Mucosa of rectum (tissue), 2 donors: ENCODE measurements at regions not wholly inside any gene's neighbourhood (a gene's known extent, or its start where the extent isn't known, plus 50 kb on each side); places are given as distances from the start of the nearest gene placed in this dataset.

ENCODE experiments used
- H3K27ac ChIP-seq, 2 donors: one replicate each; pipeline ENCODE4 v1.7.0; 2013; ENCODE audit warnings: inconsistent platforms in 2 of 2, low read depth in 2 of 2, low read length in 2 of 2
- H3K27me3 ChIP-seq, 2 donors: one replicate each; pipeline ENCODE4 v1.7.0; 2013; ENCODE audit warnings: low read length in 2 of 2; ENCODE audit not compliant: control insufficient read depth in 2 of 2, insufficient read depth in 2 of 2
- H3K36me3 ChIP-seq, 2 donors: one replicate each; pipeline ENCODE4 v1.7.0; 2013; ENCODE audit warnings: low read length in 2 of 2; ENCODE audit not compliant: control insufficient read depth in 2 of 2, insufficient read depth in 2 of 2
- H3K4me1 ChIP-seq, 2 donors: one replicate each; pipeline ENCODE4 v1.7.0; 2013; ENCODE audit warnings: low read length in 2 of 2, mild to moderate bottlenecking in 1 of 2; ENCODE audit not compliant: control insufficient read depth in 2 of 2, insufficient read depth in 2 of 2
- H3K4me3 ChIP-seq, 2 donors: one replicate each; pipeline ENCODE4 v1.7.0; 2013; ENCODE audit warnings: low read length in 2 of 2
- H3K9ac ChIP-seq, 2 donors: one replicate each; pipeline ENCODE4 v1.7.0; 2013; ENCODE audit warnings: low read length in 2 of 2, low read depth in 1 of 2, mild to moderate bottlenecking in 1 of 2
- H3K9me3 ChIP-seq, 2 donors: one replicate each; pipeline ENCODE4 v1.7.0; 2013; ENCODE audit warnings: low read length in 2 of 2; ENCODE audit not compliant: control insufficient read depth in 2 of 2
- donor health status: healthy.
- donor health status: Normal muscosa, but diverticular disease.

DNA sequence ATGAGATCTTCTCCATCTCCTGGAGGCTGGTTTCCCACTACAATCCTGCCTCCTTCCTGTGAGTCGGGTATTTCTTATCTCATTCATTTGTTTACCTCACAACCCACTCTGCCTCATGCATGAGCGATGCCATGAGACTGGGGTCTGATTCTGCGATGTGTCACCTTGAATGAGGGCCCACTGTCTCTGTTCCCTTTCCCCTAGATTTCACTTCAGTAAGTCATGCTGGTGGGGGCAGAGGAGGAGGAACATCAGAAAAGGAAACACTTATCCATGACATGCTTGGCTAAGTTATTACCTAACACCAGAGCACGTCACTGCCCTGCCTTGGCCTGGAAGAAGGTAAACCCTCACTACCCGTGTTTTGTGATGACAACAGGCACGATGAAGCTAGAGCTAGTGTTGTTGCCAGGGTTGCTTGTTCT, 337.4 kb upstream of the PRDM1 start:
- Histone ChIP-seq H3K9ac (no peak overlapping the region), H3K4me1 (peaks cover 2 to 11% of the 10 kb centered on the region in 2 donors), H3K4me3 (no peak overlapping the region), H3K9me3 (no peaks in the 10 kb centered on the region), H3K36me3 (no peaks in the 10 kb centered on the region), H3K27me3 (no peaks in the 10 kb centered on the region), H3K27ac (no peak overlapping the region)

DNA sequence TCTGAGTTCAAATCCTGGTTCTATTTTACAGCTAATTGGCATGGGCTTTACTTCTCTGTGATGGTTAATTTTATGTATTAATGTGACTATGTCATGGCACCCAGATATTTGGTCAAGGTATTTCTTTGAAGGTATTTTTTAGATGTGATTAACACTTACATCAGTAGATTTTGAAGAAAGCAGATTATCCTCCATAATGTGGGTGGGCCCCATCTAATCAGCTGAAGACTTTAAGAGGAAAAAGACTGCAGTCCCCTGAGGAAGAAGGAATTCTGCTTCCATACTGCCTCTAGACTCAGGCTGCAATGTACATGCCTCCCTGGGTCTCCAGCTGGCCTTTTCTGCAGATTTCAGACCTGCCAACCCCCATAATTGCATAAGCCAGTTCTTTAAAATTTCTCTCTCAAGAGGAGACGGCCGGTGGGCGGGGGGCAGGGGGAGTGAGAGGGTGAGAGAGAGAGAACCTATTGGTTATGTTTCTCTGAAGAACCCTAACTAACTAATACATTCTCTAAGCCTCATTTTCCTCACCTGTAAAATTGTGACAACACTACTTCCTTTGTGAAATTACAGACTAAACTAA, 338.2 kb upstream of the PRDM1 start:
- Histone ChIP-seq H3K9me3 (no peaks in the 10 kb centered on the region), H3K9ac (no peak overlapping the region), H3K27ac (no peak overlapping the region), H3K36me3 (no peaks in the 10 kb centered on the region), H3K4me1 (peaks cover 0 to 4% of the 10 kb centered on the region in 2 donors), H3K27me3 (no peaks in the 10 kb centered on the region), H3K4me3 (no peak overlapping the region)

DNA sequence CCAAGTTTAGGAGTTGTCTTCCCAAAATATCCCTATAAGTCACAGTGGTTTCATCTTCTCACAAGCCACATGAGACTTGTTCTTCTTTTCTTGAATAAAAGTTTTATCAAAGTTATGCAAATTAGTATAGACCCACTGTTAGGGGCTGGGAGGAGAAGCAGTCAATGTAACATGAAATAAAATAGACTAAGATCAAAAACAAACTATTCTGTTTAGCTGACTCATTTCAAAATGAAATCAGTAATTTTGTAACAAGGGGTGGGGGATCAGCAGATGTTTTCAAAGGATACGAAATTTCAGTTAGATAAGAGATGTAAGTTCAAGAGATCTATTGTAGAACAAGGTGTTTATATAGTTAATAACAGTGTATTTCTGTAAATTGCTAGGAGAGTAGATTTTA, 339.6 kb upstream of the PRDM1 start:
- Histone ChIP-seq H3K9me3 (no peaks in the 10 kb centered on the region), H3K27ac (no peak overlapping the region), H3K27me3 (no peaks in the 10 kb centered on the region), H3K36me3 (no peaks in the 10 kb centered on the region), H3K9ac (no peak overlapping the region), H3K4me3 (no peak overlapping the region), H3K4me1 (no peaks in the 10 kb centered on the region)

DNA sequence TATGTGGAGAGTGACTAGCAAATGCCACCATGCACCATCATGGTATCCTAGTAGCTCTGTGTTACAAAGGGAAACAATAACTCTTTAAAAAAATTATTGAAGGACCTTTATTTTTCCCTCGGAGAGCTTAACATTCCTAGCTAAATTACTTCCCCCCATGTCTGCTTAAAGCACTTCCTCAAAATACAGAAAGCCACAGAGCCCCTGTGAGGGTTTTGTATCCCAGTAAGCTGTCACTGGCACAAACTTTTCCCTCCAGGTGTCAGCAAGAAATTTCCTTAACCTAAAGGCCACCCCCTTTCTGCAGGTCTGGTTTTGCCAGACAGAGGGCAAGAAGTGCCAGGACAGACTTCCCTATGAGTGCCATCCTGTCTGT, 340.0 kb upstream of the PRDM1 start:
- no peaks in the 10 kb centered on the region for H3K27me3 ChIP-seq
- no peaks in the 10 kb centered on the region for H3K9me3 ChIP-seq
- H3K27ac ChIP-seq = no peak overlapping the region
- no peak overlapping the region for H3K9ac ChIP-seq
- H3K4me3 ChIP-seq = no peak overlapping the region
- no peaks in the 10 kb centered on the region for H3K36me3 ChIP-seq
- no peaks in the 10 kb centered on the region for H3K4me1 ChIP-seq

DNA sequence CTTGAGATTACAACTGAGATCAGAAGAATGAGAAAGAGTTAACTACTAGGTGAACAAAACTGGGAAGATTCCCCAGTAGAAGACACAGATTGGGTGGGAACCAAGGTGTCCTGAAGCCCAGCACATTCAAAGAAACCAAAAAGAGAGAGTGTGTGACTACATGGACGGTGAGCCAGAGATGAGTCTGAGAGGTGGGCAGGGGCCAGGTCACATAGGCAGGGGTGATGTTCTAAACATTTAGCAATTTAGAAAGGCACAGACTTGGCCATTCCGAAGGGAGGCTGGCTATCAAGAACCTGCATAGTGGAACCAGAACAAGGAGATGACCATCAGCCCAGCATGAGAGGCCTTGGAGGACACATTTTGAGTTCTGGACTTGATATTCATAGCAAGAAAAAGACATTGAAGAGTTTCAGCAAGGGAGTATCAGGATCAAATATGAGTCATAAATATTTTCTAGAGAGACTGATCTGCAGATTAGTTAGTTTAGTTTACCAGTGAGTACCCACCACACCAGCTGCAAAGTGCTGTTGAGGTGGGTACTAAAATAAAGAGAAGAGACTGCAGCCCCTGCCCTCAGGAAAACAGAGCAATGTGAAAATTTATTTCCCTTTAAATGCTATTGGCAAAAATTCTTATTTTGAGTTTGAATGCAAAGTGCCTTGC, 340.5 kb upstream of the PRDM1 start:
- no peak overlapping the region for H3K27ac ChIP-seq

DNA sequence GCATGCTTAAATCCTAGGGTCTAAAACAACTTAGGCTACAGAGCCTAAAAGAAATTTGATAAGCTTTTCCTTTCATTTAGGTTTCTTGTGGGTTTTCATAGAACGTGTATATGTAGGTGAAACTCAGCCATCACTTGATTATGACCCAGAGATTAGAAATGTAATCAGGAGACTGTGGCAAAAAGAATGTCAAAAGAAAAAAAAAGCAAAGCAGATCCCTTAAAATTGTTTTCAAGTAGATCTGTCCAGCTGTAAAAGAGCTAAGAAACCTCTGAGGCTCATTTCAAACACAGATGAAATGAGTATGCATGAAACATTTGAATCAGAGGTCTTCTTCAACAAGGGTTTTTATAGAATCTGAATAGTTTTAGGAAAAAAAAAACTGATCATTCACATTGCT, 341.3 kb upstream of the PRDM1 start:
- no peaks in the 10 kb centered on the region for H3K27me3 ChIP-seq
- no peaks in the 10 kb centered on the region for H3K4me1 ChIP-seq
- H3K4me3 ChIP-seq = no peak overlapping the region
- no peak overlapping the region for H3K27ac ChIP-seq
- H3K36me3 ChIP-seq = no peaks in the 10 kb centered on the region
- H3K9ac ChIP-seq = no peak overlapping the region
- no peaks in the 10 kb centered on the region for H3K9me3 ChIP-seq

More for the DNA sequence above, 340.5 kb upstream of the PRDM1 start:
- no peaks in the 10 kb centered on the region for H3K4me1 ChIP-seq
- H3K36me3 ChIP-seq = no peaks in the 10 kb centered on the region
- no peaks in the 10 kb centered on the region for H3K9me3 ChIP-seq
- no peak overlapping the region for H3K9ac ChIP-seq
- H3K27me3 ChIP-seq = no peaks in the 10 kb centered on the region
- no peak overlapping the region for H3K4me3 ChIP-seq

DNA sequence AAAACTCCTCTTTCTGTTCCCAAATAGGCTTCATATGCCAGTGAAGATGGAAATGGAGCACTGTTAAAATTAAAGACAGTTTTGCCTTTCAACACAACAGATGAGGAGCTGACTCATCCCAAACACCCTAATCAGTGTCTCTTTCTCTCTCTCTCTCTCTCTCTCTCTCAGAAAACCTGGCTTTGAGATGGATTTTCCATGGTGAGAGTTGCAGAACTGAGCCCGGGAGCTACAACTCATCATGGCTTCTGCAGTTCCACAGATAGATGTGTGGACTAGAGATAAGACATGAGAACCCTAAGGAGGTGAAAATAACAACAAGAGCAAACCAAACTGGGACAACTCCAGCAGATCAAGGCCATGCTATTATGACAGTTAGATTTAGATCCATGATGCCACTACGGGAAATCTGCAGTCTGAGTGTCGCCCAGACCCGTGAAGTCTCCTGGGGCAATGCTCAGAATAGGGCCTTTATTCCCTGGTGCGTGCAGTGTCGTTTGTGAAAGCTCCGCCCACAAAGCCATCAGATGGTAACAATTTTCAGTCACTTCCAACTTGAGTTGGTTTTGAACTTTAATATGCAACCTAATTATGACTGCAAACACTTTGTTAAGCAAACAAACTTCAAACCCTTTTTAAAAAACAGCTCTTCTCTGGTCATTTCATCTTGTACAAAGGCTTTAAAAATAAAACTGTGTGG, 338.2 kb upstream of the PREP start:
- H3K4me1 ChIP-seq = no peaks in the 10 kb centered on the region
- no peak overlapping the region for H3K4me3 ChIP-seq
- no peaks in the 10 kb centered on the region for H3K27me3 ChIP-seq
- H3K9ac ChIP-seq = no peak overlapping the region
- H3K36me3 ChIP-seq = no peaks in the 10 kb centered on the region
- H3K9me3 ChIP-seq = no peaks in the 10 kb centered on the region
- no peak overlapping the region for H3K27ac ChIP-seq

DNA sequence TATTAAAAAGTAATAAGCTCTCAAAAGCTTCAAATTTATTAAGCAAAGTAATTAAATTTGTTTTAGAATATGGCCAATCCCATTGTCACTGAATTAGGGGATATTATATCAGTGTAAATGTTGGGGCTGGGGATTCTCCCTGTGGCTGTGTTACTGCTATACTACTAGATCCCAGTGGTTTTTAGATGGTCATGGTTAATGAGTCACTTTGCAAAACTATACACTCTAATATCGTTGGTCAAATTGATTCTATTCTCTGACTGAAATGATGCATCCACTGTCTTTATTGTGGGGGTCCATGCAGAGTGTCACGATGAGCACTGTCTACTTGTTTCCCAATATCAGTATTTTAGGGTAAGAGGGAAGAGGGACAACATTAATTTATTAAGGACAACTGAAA, 336.9 kb upstream of the PREP start:
- Histone ChIP-seq H3K27ac (no peak overlapping the region), H3K9ac (no peak overlapping the region), H3K4me3 (no peak overlapping the region), H3K27me3 (no peaks in the 10 kb centered on the region), H3K36me3 (no peaks in the 10 kb centered on the region), H3K9me3 (no peaks in the 10 kb centered on the region), H3K4me1 (no peaks in the 10 kb centered on the region)

DNA sequence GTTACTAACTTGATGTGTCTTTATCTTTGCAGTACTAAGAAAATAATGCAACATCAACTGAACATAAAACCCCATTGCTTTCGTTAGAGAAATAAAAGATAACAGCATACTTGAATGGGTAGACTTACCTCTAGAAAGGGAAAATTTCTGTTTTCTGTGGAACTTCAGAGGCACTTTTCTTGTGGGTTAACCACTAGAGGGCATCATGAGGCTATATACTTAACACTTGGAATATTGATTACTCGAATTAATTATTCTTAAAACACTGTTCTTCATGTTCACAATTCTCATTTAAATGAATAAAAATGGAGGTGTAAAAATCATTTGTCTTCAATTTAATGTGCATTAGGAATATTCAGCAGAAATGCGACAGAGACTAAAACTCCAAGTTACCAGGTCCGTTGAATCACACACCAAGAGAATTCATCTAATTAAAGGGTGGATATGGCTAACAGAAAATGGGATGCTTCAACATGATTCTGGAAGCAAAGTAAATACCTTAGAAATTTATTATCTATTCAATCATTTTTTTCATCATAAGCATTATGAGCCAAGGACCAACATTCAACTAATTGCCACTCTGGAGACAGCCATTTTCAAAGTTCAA, 330.8 kb upstream of the PREP start:
- H3K4me1 ChIP-seq = no peaks in the 10 kb centered on the region
- no peak overlapping the region for H3K9ac ChIP-seq
- no peak overlapping the region for H3K4me3 ChIP-seq
- H3K36me3 ChIP-seq = no peaks in the 10 kb centered on the region
- no peaks in the 10 kb centered on the region for H3K27me3 ChIP-seq
- H3K9me3 ChIP-seq = no peaks in the 10 kb centered on the region
- no peak overlapping the region for H3K27ac ChIP-seq

DNA sequence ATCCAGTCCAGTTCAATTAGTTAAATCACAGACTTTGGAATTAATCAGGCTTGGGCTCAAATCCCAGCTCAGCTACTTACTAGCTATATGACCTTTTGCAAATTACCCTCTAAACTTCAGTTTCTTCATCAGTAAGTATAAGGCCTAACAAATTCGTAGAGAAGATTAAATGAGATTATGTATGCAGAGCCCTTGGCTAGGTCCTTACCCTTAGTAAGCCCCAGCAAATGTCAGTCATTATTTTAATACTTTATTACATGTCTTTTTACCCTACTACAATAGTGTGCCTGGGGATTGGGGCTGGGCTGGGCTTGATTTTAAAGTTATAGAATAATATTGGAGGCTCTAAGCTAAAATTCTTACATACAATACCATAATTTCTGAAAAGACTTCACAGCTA, 326.1 kb upstream of the PREP start:
- Histone ChIP-seq H3K27me3 (no peaks in the 10 kb centered on the region), H3K9me3 (no peaks in the 10 kb centered on the region), H3K36me3 (no peaks in the 10 kb centered on the region), H3K27ac (no peak overlapping the region), H3K4me1 (no peaks in the 10 kb centered on the region), H3K9ac (no peak overlapping the region), H3K4me3 (no peak overlapping the region)
